ENCODE measurements at regions not wholly inside any gene's neighbourhood (a gene's known extent, or its start where the extent isn't known, plus 50 kb on each side); places are given as distances from the start of the nearest gene placed in this dataset.

- no peak for DNase-seq (ENCODE audit: low spot score)
Measured at GRCh38 chr3:146903927-146904326, 298.8 kb upstream of the PLSCR5 start.

GRCh38 chr3:146899171-146899570 lies 294.0 kb upstream of the PLSCR5 start:
- DNase-seq (ENCODE audit: low spot score): no peak

GRCh38 chr3:146896711-146897110 lies 291.6 kb upstream of the PLSCR5 start:
- DNase-seq (ENCODE audit: low spot score): no peak

GRCh38 chr3:146895026-146895749 lies 290.0 kb upstream of the PLSCR5 start:
- DNase-seq (ENCODE audit: low spot score): no peak

- no peak for DNase-seq (ENCODE audit: low spot score)
Measured at GRCh38 chr3:146894406-146894805, 289.3 kb upstream of the PLSCR5 start.

GRCh38 chr3:146892041-146892440 lies 286.9 kb upstream of the PLSCR5 start:
- DNase-seq (ENCODE audit: low spot score): no peak

GRCh38 chr3:146889626-146890025 lies 284.5 kb upstream of the PLSCR5 start:
- no peak for DNase-seq (ENCODE audit: low spot score)

GRCh38 chr3:146888176-146888575 lies 283.0 kb upstream of the PLSCR5 start:
- DNase-seq (ENCODE audit: low spot score): no peak

GRCh38 chr3:146884721-146885120 lies 279.6 kb upstream of the PLSCR5 start:
- no peak for DNase-seq (ENCODE audit: low spot score)

- no peak for DNase-seq (ENCODE audit: low spot score)
Measured at GRCh38 chr3:146884296-146884695, 279.1 kb upstream of the PLSCR5 start.

GRCh38 chr3:146883288-146883687 lies 278.1 kb upstream of the PLSCR5 start:
- DNase-seq (ENCODE audit: low spot score): no peak

- DNase-seq (ENCODE audit: low spot score): no peak
Measured at GRCh38 chr3:146881966-146882760, 277.0 kb upstream of the PLSCR5 start.

GRCh38 chr3:146881356-146881755 lies 276.2 kb upstream of the PLSCR5 start:
- DNase-seq (ENCODE audit: low spot score): no peak

- DNase-seq (ENCODE audit: low spot score): no peak
Measured at GRCh38 chr3:146873748-146874147, 268.6 kb upstream of the PLSCR5 start.

- DNase-seq (ENCODE audit: low spot score): no peak
Measured at GRCh38 chr3:146865175-146865755, 260.1 kb upstream of the PLSCR5 start.

- DNase-seq (ENCODE audit: low spot score): no peak
Measured at GRCh38 chr3:146861262-146861661, 256.1 kb upstream of the PLSCR5 start.

GRCh38 chr3:146854523-146854922 lies 249.4 kb upstream of the PLSCR5 start:
- no peak for DNase-seq (ENCODE audit: low spot score)

GRCh38 chr3:146851665-146852064 lies 246.5 kb upstream of the PLSCR5 start:
- DNase-seq (ENCODE audit: low spot score): no peak

- DNase-seq (ENCODE audit: low spot score): no peak
Measured at GRCh38 chr3:146845361-146845760, 240.2 kb upstream of the PLSCR5 start.

- DNase-seq (ENCODE audit: low spot score): no peak
Measured at GRCh38 chr3:146843476-146843875, 238.3 kb upstream of the PLSCR5 start.

GRCh38 chr3:146839727-146840375 lies 234.7 kb upstream of the PLSCR5 start:
- DNase-seq (ENCODE audit: low spot score): no peak

- DNase-seq (ENCODE audit: low spot score): no peak
Measured at GRCh38 chr3:146838221-146838620, 233.1 kb upstream of the PLSCR5 start.

GRCh38 chr3:146834917-146835316 lies 229.8 kb upstream of the PLSCR5 start:
- DNase-seq (ENCODE audit: low spot score): no peak

All from pons (tissue), 1 donor.